C1 segment of cervical spinal cord (tissue), 14 donors: ENCODE measurements at regions not wholly inside any gene's neighbourhood (a gene's known extent, or its start where the extent isn't known, plus 50 kb on each side); places are given as distances from the start of the nearest gene placed in this dataset.

Experiments used
- DNase-seq, 14 donors: peaks; one replicate each; lab custom pipeline; 2025; lab: John Stamatoyannopoulos, UW

DNA sequence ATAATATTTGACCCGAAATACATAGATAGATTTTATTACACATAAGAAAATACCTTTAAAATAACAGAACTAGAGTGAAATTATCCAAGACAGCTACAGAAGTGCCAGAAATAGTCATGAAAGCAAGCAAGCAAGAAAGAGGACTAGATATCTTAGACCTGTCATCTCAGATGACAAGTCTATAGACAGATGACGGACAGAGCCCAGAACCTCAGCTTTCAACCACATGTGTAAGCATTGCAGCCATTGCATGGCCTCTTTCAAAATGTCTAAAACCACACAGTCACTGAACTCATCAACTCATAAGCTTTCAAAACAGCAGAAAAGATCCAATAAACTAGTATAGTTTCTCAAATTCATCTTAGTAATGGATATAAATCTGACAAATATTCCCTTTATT, 59.8 kb upstream of the FHIT start:
- no peak for DNase-seq

- DNase-seq = no peak
Measured at GRCh38 chr3:61315871-61316270, 64.6 kb upstream of the FHIT start.

- no peak for DNase-seq
Measured at GRCh38 chr3:61323094-61323493, 71.8 kb upstream of the FHIT start.

GRCh38 chr3:61331929-61332552, 80.8 kb upstream of the FHIT start:
- no peak for DNase-seq

DNA sequence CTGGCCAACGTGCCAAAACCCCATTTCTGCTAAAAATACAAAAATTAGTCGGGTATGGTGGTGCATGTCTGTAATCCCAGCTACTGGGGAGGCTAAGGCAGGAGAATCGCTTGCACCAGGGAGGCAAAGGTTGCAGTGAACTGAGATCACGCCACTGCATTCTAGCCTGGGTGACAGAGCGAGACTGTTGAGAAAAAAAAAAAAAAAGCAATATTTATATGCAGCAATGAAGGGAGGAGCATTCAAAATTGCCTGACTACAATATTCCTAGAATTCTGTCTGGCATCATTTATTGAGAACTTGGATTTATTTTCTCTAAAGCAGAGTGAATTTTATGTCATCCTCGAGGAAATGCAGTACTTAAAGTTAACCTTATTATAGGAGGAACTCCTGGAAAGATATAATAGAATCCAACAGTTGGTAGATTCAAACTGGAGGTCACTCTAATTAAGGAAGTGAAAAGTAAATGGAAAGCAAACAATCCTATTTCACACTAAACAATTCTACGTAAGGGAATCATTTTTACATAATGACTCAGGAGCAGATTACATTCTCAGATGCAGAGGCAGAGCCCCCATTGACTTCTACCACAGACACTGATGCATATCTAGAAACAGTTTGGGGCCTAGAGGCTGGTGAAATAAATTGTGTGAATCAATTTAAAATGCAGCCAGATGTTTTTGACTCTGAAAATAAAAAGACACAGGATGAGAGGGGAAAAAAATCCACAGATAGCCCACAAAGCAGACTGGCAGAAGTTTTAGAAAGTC, 82.1 kb upstream of the FHIT start:
- DNase-seq = no peak

DNA sequence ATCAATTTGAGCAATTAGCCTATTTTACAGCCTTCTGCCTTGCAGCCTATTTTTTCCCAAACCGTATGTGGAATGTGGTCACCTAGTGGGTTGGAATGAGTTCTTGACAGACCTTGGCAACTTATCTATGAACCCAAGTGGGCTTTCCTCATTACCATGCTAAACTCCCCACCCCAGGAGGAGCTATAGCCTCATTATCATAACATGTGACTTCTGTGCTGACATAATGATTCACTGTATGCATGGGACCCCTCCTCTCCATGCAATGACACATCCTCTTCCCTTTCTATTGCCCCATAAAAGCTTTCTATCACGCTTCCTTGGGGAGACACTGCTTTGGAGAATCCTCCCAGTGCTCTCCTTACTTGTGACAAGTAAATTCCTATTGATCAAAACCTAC, 83.5 kb upstream of the FHIT start:
- no peak for DNase-seq

DNA sequence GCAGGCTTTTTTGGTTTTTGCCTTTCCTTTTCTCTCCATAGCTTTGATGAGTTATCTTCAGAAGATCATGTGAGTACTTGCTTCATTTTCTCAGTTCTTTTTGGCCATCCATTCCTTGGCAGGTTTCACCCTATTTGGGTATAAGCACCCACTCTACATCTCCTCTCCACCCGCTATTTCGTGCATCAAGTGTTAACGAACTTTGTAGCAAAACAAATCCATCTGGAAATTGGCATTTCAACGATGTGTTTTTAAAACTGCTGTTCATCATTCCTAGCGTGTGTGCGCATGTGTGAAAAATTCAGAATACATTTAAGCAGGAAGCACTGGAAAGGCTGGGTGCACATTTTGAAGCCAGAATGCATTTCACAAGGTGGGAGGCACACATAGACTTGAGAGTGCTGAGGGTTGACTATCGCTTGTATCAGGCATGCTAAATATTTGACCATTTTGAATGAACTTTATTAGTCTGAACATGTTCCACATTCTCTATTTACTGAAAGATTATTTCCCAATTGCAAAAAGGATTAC, 89.7 kb upstream of the FHIT start:
- no peak for DNase-seq

DNA sequence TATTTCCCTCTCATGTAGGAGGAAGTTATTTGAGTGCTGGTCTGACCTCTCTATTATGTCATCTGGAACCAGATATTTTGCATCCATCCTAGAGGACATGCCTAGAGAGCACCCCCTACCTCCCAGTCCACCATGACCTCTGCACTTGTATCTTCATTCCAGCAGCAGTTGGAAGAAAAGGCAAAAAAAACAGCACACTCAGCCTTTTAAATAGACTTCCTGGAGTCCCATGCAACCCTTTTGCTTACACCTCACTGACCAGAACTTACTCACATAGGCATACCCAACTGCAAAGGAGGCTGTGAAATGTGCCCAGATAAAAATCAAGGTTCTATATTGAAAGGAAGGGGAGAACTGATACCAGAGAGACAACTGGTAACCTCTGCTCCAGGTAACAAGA, 92.3 kb upstream of the FHIT start:
- no peak for DNase-seq

DNA sequence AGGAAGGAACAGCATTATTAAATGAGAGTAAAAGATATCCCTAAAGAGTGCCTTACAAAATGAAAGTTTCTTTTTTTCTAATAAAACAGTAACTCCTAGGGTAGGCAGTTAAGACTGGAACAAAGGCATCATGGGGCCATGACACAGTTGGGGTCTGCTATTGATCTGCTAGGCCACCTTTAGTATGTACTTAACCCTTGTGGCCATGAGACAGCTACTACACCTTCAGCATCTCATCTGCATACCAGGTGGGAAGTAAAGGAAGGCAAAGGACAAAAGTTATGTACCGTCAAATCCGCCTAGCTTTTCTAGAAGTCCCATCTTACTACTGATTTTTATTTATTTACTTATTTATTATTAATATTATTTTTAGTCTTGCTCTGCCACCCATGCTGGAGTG, 93.8 kb upstream of the FHIT start:
- no peak for DNase-seq

GRCh38 chr3:61347981-61348380, 96.7 kb upstream of the FHIT start:
- no peak for DNase-seq

DNA sequence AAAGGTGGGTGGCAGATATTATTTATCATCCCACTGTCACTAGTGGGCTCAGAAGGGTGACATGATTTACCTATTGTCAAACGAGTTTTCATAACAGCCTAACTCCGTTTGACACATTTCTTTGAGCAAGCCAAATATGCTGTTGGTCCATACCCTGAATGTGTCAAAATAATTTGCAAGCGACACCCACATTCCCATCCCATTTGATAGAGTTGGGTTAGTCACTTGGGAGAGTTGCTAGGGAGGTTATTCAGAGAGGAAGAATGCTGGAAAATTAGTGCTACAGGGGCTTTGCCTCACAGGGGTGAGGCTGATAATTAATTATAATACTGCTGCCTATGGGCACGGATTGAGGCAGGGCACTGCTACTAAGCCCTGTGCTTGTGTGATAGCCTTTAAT, 98.5 kb upstream of the FHIT start:
- DNase-seq = no peak

DNA sequence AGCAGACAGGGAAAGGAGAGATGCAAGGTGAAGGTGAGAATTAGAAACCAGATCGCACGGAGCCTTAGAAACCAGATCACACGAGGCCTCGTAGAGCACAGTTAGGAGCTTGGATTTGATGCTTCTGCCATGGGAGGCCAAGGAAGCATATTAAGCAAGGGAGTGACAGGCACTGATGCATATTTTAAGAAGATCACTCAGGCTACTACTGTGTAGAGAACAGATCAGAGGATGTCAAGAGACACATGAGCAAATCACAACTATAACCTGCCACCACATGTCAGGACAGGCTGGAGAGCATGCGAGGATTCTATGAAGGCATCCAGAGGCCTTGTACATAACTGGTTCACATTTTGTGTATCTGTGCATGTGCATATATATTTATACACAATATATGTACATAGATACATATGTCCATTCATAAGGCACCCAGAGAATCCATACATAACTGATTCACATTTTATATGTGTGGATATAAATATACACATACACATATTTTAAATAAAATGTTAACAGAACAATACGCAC, 99.6 kb upstream of the FHIT start:
- no peak for DNase-seq

- DNase-seq = no peak
Measured at GRCh38 chr3:61352306-61352705, 101.1 kb upstream of the FHIT start.

- DNase-seq = peak in 2 of 14 donors; percentile 2 to 9
Measured at GRCh38 chr3:61353382-61353781, 102.1 kb upstream of the FHIT start.

DNA sequence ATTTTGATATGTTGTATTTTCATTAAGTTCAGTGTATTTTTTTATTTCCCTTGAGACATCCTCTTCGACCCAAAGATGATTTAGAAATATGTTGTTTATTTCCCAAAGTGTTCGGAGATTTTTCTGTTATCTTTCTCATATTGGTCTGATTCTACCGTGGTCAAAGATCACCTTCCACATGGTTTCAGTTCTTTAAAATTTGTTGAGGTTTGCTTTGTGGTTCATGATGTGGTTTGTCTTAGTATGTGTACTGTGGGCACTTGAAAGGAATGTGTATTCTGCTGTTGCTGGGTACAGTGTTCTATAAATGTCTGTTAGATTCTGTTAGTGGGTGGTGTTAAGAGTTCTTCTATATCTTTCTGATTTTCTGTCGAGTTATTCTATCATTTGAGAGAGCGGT, 103.4 kb upstream of the FHIT start:
- DNase-seq = no peak

DNA sequence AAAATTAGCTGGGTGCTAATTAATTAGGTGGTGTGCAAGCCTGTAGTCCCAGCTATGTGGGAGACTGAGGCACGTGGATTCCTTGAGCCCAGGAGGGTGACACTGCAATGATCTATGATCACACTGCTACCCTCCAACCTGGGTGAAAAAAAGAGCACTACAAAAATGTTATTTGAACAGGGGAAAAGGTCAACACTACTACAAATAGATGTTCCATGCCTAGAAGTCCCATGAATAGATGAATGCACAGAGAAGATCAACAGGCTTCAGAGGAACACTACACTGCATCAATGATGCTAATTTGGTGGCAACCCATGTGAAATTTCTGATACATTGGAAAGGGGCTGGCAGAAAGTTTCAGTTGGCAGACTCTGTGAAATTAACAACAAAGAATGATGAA, 105.4 kb upstream of the FHIT start:
- no peak for DNase-seq

GRCh38 chr3:61357902-61358301, 106.7 kb upstream of the FHIT start:
- DNase-seq = no peak

DNA sequence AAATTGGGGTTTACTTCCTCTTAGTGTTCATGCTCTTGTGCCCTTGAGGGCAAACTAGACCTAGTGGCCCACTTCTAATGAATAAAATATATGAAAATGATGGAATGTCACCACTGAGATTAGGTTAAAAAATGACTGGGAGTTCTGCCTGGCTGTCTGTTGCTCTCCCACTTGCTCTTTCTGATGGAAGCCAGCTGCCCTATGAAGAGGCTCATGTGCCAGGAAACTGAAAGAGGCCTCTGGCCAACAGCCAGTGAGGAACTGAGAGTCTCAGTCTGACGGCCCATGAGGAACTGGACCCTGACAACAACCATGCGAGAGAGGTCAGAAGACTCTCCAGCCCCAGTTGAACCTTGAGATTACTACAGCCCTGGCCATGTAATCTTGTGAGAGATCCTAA, 107.1 kb upstream of the FHIT start:
- DNase-seq = peak in 12 of 14 donors; percentile 17 to 82 (median 62)

DNA sequence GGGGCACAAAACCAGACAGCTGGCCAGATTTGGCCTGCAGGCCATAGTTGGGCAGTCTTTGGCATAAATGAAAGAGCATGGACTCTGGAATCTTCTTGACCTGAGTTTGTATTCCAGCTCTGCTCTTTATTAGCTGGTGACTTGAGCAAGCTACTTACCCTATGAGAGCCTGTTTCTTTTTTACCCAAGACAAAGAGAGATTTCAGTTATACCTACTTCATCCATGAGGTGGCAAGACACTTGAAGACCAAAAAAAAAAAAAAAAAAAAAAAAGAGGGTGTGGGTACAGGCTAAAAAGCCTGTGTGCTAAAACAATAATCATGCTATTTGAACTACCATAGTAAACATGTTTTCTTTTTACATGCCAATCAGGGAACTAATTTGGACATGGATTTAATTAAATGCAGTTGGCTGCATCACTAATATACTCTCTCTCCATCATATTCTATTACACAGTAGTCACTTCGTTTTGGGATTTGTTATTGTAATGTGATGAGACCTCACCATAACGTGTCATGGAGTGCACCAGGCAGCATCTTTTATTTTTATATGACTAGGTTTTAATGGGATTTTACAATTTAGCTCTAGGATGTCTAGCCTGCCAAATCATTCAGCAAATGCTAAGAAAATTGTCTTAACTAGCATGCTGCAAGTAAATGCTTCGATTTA, 109.2 kb upstream of the FHIT start:
- no peak for DNase-seq

GRCh38 chr3:61369678-61370077, 118.4 kb upstream of the FHIT start:
- DNase-seq = no peak

DNA sequence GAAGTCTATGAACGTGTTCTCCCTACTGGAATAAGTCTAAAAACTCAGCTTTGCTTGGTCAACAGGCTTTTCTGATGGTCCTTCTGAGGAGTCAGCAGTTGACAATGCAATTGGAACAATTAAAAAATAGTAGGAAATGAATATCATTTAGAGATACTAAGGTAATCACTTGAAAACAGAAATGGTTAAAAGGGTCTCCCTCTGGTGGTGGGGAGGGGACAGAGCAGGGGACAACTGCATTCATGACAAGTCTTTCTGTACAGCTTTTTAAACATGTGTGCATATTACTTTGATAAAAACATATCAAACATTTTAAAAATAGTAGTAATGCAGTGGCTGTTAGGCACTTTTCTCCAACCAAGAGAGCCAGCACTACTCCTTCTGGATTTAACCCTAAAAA, 119.9 kb upstream of the FHIT start:
- no peak for DNase-seq

- DNase-seq = no peak
Measured at GRCh38 chr3:61372723-61373122, 121.5 kb upstream of the FHIT start.

- no peak for DNase-seq
Measured at GRCh38 chr3:61378311-61378710, 127.1 kb upstream of the FHIT start.
